ENCODE measurements at regions not wholly inside any gene's neighbourhood (a gene's known extent, or its start where the extent isn't known, plus 50 kb on each side); places are given as distances from the start of the nearest gene placed in this dataset.

DNA sequence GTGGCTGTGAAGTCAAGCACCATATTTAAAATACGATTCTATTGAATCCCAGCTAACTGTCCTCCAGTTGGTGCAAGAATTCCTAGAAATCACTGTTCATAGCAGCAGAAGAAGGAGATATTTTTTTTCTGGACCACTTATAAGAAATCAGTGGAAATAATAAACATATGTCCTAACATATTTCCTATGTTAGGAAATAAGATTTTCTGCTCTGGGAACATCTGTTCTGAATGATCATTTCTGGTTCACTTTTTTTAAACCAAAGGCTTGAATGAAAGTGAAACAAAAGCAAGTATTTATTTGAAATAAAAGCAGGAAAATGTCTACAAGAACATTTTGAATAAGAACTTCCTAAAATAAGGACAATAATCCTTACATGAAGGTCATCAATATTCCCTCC, 138.9 kb upstream of the RALGAPA2 start:
- TF ChIP-seq SIN3A (IDR thresholded peaks at IDR 0.05; ENCODE audit: borderline replicate concordance, insufficient read depth, low read length) (no peak), FOXP2 (optimal IDR thresholded peaks at IDR 0.05; ENCODE audit: borderline replicate concordance, extremely low read depth, extremely low read length, insufficient read depth) (no peak), TAF1 (IDR thresholded peaks at IDR 0.05; ENCODE audit: borderline replicate concordance, insufficient read depth, low read length) (no peak), POLR2AphosphoS5 (IDR thresholded peaks at IDR 0.05; ENCODE audit: low read depth, low read length) (no peak)
- TF ChIP-seq, protein P1, sequence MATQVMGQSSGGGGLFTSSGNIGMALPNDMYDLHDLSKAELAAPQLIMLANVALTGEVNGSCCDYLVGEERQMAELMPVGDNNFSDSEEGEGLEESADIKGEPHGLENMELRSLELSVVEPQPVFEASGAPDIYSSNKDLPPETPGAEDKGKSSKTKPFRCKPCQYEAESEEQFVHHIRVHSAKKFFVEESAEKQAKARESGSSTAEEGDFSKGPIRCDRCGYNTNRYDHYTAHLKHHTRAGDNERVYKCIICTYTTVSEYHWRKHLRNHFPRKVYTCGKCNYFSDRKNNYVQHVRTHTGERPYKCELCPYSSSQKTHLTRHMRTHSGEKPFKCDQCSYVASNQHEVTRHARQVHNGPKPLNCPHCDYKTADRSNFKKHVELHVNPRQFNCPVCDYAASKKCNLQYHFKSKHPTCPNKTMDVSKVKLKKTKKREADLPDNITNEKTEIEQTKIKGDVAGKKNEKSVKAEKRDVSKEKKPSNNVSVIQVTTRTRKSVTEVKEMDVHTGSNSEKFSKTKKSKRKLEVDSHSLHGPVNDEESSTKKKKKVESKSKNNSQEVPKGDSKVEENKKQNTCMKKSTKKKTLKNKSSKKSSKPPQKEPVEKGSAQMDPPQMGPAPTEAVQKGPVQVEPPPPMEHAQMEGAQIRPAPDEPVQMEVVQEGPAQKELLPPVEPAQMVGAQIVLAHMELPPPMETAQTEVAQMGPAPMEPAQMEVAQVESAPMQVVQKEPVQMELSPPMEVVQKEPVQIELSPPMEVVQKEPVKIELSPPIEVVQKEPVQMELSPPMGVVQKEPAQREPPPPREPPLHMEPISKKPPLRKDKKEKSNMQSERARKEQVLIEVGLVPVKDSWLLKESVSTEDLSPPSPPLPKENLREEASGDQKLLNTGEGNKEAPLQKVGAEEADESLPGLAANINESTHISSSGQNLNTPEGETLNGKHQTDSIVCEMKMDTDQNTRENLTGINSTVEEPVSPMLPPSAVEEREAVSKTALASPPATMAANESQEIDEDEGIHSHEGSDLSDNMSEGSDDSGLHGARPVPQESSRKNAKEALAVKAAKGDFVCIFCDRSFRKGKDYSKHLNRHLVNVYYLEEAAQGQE (IDR thresholded peaks at IDR 0.05; ENCODE audit: insufficient read depth in 1 of 2, low read depth in 2 of 2, low read length in 2 of 2), result no peak

DNA sequence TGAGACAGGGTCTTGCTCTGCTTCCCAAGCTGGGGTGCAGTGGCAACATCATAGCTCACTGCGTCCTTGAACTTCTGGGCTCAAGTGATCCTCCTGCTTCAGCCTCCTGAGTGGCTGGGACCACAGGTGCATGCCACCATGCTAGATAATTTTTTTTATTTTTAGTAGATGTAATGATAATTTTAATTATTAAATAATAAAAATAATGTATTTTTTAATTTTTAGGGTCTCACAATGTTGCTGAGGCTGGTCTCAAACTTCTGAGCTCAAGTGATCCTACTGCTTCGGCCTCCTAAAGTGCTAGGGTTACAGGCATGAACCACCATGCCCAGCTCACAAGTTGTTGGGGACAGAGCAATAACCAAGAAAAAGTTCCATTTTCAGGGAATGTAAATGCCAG, 138.0 kb upstream of the RALGAPA2 start:
- TF ChIP-seq SIN3A (IDR thresholded peaks at IDR 0.05; ENCODE audit: borderline replicate concordance, insufficient read depth, low read length) (no peak), POLR2AphosphoS5 (IDR thresholded peaks at IDR 0.05; ENCODE audit: low read depth, low read length) (no peak), TAF1 (IDR thresholded peaks at IDR 0.05; ENCODE audit: borderline replicate concordance, insufficient read depth, low read length) (no peak), FOXP2 (optimal IDR thresholded peaks at IDR 0.05; ENCODE audit: borderline replicate concordance, extremely low read depth, extremely low read length, insufficient read depth) (no peak)
- TF ChIP-seq, protein P1 (IDR thresholded peaks at IDR 0.05; ENCODE audit: insufficient read depth in 1 of 2, low read depth in 2 of 2, low read length in 2 of 2), result no peak

DNA sequence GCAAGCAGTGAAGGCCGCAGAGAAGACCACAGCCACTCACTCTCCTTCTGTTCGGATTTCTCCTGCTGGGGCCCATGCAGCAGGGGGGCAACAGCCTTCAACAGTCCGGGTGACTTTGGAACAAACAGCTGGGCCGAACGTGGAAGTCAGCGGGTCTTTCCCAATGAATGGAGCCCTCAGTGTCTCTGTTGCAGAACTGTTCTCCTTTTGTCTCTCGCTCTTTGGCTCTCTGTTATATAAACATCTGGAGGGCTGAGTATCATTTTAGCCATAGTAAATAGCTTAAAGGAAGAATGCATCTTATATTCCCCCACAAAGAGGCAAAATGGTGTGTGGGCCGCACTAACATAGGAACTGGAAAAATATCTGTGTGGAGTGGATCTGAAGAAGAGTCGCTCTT, 136.7 kb upstream of the RALGAPA2 start:
- TF ChIP-seq, protein P1 (IDR thresholded peaks at IDR 0.05; ENCODE audit: insufficient read depth in 1 of 2, low read depth in 2 of 2, low read length in 2 of 2), result no peak
- no peak for TF ChIP-seq TAF1 (IDR thresholded peaks at IDR 0.05; ENCODE audit: borderline replicate concordance, insufficient read depth, low read length)
- TF ChIP-seq POLR2AphosphoS5 (IDR thresholded peaks at IDR 0.05; ENCODE audit: low read depth, low read length), result no peak
- no peak for TF ChIP-seq SIN3A (IDR thresholded peaks at IDR 0.05; ENCODE audit: borderline replicate concordance, insufficient read depth, low read length)
- TF ChIP-seq FOXP2 (optimal IDR thresholded peaks at IDR 0.05; ENCODE audit: borderline replicate concordance, extremely low read depth, extremely low read length, insufficient read depth), result no peak

DNA sequence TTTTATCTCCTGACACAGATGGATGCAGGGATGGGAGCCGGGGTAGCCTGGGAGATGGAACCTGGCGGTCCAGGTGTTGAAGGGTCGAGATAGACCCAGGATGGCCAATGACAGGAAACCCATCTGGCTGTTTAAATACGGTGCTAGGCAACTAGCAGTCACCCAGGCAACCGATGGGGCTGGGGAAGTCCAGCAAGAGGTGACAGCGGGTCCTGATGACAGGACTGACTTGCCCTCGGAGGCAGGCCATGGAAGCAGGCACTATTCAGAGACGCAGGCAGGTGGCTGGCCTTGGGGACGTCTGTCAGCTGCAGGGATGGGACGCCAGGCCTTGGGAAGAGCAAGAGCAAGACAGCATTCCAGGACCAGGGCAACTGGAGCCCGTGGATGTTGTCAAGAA, 135.4 kb upstream of the RALGAPA2 start:
- TF ChIP-seq, protein P1 (IDR thresholded peaks at IDR 0.05; ENCODE audit: insufficient read depth in 1 of 2, low read depth in 2 of 2, low read length in 2 of 2), result no peak
- no peak for TF ChIP-seq SIN3A (IDR thresholded peaks at IDR 0.05; ENCODE audit: borderline replicate concordance, insufficient read depth, low read length)
- no peak for TF ChIP-seq TAF1 (IDR thresholded peaks at IDR 0.05; ENCODE audit: borderline replicate concordance, insufficient read depth, low read length)

DNA sequence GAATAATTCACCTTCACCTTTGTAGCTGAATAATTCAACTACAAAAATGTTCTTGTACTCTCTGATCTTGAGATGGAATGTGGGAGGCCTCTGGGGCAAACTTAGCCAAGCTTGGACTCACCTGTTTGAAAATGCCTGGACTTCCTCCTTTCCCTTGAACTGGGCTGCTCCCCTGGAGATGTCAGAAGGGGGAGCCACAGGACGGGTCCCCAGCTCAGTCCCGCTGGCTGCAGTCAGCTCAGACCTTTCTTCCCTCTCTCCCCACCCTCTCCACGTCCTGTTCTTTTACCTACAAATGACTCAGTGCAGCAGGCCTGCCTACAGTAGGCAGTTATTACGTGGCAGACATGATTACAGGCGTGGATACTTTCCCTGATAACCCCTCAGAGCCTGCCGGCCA, 131.5 kb upstream of the RALGAPA2 start:
- TF ChIP-seq SIN3A (IDR thresholded peaks at IDR 0.05; ENCODE audit: borderline replicate concordance, insufficient read depth, low read length) (no peak), FOXP2 (optimal IDR thresholded peaks at IDR 0.05; ENCODE audit: borderline replicate concordance, extremely low read depth, extremely low read length, insufficient read depth) (no peak), POLR2AphosphoS5 (IDR thresholded peaks at IDR 0.05; ENCODE audit: low read depth, low read length) (no peak), TAF1 (IDR thresholded peaks at IDR 0.05; ENCODE audit: borderline replicate concordance, insufficient read depth, low read length) (no peak)
- TF ChIP-seq, protein P1 (IDR thresholded peaks at IDR 0.05; ENCODE audit: insufficient read depth in 1 of 2, low read depth in 2 of 2, low read length in 2 of 2), result no peak
